GM23338 (cell line): ENCODE measurements at regions not wholly inside any gene's neighbourhood (a gene's known extent, or its start where the extent isn't known, plus 50 kb on each side); places are given as distances from the start of the nearest gene placed in this dataset.

Source experiments
- ATAC-seq: fragments of 200-7000 bp; cut with Tn5 transposase; 3 replicates; pipeline ENCODE4 v1.9.1; 2020
- DNase-seq: peaks from one replicate; pipeline ENCODE4 v3.0.0-alpha.2; 2015; ENCODE audit warnings: low spot score
- H2AFZ ChIP-seq: fragments of 200-600 bp; sonication (generic); 2 replicates; pipeline ENCODE4 v1.8.0; 2016; ENCODE audit warnings: antibody characterized with exemption, mild to moderate bottlenecking, moderate library complexity
- H3F3A ChIP-seq: fragments of 200-600 bp; sonication (generic); replicated peaks from 2 replicates; pipeline ENCODE4 v1.8.0; 2017; ENCODE audit warnings: antibody characterized with exemption, mixed run types, low read depth
- H3K27ac ChIP-seq: fragments of 200-600 bp; sonication (generic); 2 replicates; pipeline ENCODE4 v1.6.1; 2016; ENCODE audit warnings: low read depth
- H3K27me3 ChIP-seq: fragments of 200-600 bp; sonication (generic); 2 replicates; pipeline ENCODE4 v1.8.0; 2016; ENCODE audit warnings: mild to moderate bottlenecking, mixed run types, moderate library complexity; ENCODE audit not compliant: insufficient read depth
- H3K36me3 ChIP-seq: fragments of 200-600 bp; sonication (generic); 2 replicates; pipeline ENCODE4 v1.8.0; 2016; ENCODE audit warnings: mild to moderate bottlenecking; ENCODE audit not compliant: insufficient read depth
- H3K4me1 ChIP-seq: fragments of 200-600 bp; sonication (generic); 2 replicates; pipeline ENCODE4 v1.8.0; 2016; ENCODE audit warnings: mild to moderate bottlenecking, moderate library complexity; ENCODE audit not compliant: insufficient read depth
- H3K4me2 ChIP-seq: fragments of 200-600 bp; sonication (generic); 2 replicates; pipeline ENCODE4 v1.7.1; 2017; ENCODE audit warnings: mixed run types
- H3K4me3 ChIP-seq: fragments of 200-600 bp; sonication (generic); 2 replicates; pipeline ENCODE4 v1.6.1; 2016; ENCODE audit warnings: mixed run types
- H3K79me2 ChIP-seq: fragments of 200-600 bp; sonication (generic); replicated peaks from 2 replicates; pipeline ENCODE4 v1.8.0; 2017; ENCODE audit warnings: mild to moderate bottlenecking; ENCODE audit not compliant: insufficient read depth
- H3K9me2 ChIP-seq: fragments of 200-600 bp; sonication (generic); 2 replicates; pipeline ENCODE4 v1.8.0; 2017; ENCODE audit not compliant: insufficient read depth
- H4K20me1 ChIP-seq: fragments of 200-600 bp; sonication (generic); replicated peaks from 2 replicates; pipeline ENCODE4 v1.8.0; 2017; ENCODE audit warnings: mild to moderate bottlenecking; ENCODE audit not compliant: insufficient read depth
- H3K27ac Mint-ChIP-seq: 2 replicates; pipeline ENCODE4 v1.8.0; 2020; ENCODE audit warnings: inconsistent platforms, mild to moderate bottlenecking, moderate library complexity, mixed read lengths
- H3K27me3 Mint-ChIP-seq: 3 replicates; pipeline ENCODE4 v1.8.0; 2022; ENCODE audit warnings: low read depth, mild to moderate bottlenecking, moderate library complexity, mixed read lengths, inconsistent platforms; ENCODE audit not compliant: insufficient read depth, poor library complexity
- H3K36me3 Mint-ChIP-seq: 3 replicates; pipeline ENCODE4 v1.8.0; 2021; ENCODE audit warnings: low read depth, mild to moderate bottlenecking, inconsistent platforms, moderate library complexity, mixed read lengths
- H3K4me1 Mint-ChIP-seq: 3 replicates; pipeline ENCODE4 v1.8.0; 2020; ENCODE audit warnings: mild to moderate bottlenecking, inconsistent platforms, mixed read lengths
- H3K4me3 Mint-ChIP-seq: 3 replicates; pipeline ENCODE4 v1.8.0; 2021; ENCODE audit warnings: moderate library complexity, mild to moderate bottlenecking, inconsistent platforms, mixed read lengths
- H3K9me3 Mint-ChIP-seq: 3 replicates; pipeline ENCODE4 v1.8.0; 2020; ENCODE audit warnings: moderate library complexity, mild to moderate bottlenecking, inconsistent platforms, mixed read lengths
- CREB1 ChIP-seq: fragments of 250-450 bp; sonication (Bioruptor Pico); IDR thresholded peaks from 2 replicates; pipeline ENCODE4 v1.5.0; 2020; ENCODE audit warnings: low read depth, mild to moderate bottlenecking, moderate library complexity
- ETS1 ChIP-seq: IDR thresholded peaks from 2 replicates; pipeline ENCODE4 v1.6.1; 2016; ENCODE audit warnings: antibody characterized with exemption
- EZH2 ChIP-seq: fragments of 200-600 bp; sonication (generic); IDR thresholded peaks from one replicate; pipeline ENCODE4 v1.8.0; 2017; ENCODE audit warnings: antibody characterized with exemption, mild to moderate bottlenecking, low read depth; ENCODE audit not compliant: unreplicated experiment
- NANOG ChIP-seq: IDR thresholded peaks from 2 replicates; pipeline ENCODE4 v1.6.1; 2016; ENCODE audit warnings: antibody characterized with exemption, borderline replicate concordance
- POLR2AphosphoS5 ChIP-seq: IDR thresholded peaks from 2 replicates; pipeline ENCODE4 v1.6.1; 2016; ENCODE audit warnings: antibody characterized with exemption, low read depth
- REST ChIP-seq: IDR thresholded peaks from one replicate; pipeline ENCODE4 v1.6.1; 2018; ENCODE audit warnings: antibody characterized with exemption; ENCODE audit not compliant: unreplicated experiment
- STAT1 ChIP-seq: IDR thresholded peaks from one replicate; pipeline ENCODE4 v1.6.1; 2016; ENCODE audit warnings: antibody characterized with exemption; ENCODE audit not compliant: unreplicated experiment
- ZNF114 ChIP-seq: fragments of 250-450 bp; sonication (Bioruptor Pico); IDR thresholded peaks from 2 replicates; pipeline ENCODE4 v1.5.0; 2020; ENCODE audit warnings: mild to moderate bottlenecking, moderate library complexity
- ZNF331 ChIP-seq: fragments of 250-450 bp; sonication (Bioruptor Pico); IDR thresholded peaks from 2 replicates; pipeline ENCODE4 v1.5.0; 2020; ENCODE audit warnings: low read depth, mild to moderate bottlenecking, moderate library complexity
- TF ChIP-seq, protein P1 (sequence below), 2 experiments: fragments of 200-600 bp in 1 of 2; sonication (generic) in 1 of 2; conservative IDR thresholded peaks; 2 replicates each; pipeline versions ENCODE4 v1.5.1 to v1.6.1; 2016 to 2017; ENCODE audit warnings: antibody characterized with exemption in 2 of 2, low read depth in 2 of 2, mild to moderate bottlenecking in 2 of 2, moderate library complexity in 1 of 2

GRCh38 chr10:120400601-120401000 is 56.4 kb upstream of the PLPP4 start (continued):
- no peak for TF ChIP-seq REST
- TF ChIP-seq, protein P1, sequence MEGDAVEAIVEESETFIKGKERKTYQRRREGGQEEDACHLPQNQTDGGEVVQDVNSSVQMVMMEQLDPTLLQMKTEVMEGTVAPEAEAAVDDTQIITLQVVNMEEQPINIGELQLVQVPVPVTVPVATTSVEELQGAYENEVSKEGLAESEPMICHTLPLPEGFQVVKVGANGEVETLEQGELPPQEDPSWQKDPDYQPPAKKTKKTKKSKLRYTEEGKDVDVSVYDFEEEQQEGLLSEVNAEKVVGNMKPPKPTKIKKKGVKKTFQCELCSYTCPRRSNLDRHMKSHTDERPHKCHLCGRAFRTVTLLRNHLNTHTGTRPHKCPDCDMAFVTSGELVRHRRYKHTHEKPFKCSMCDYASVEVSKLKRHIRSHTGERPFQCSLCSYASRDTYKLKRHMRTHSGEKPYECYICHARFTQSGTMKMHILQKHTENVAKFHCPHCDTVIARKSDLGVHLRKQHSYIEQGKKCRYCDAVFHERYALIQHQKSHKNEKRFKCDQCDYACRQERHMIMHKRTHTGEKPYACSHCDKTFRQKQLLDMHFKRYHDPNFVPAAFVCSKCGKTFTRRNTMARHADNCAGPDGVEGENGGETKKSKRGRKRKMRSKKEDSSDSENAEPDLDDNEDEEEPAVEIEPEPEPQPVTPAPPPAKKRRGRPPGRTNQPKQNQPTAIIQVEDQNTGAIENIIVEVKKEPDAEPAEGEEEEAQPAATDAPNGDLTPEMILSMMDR (conservative IDR thresholded peaks at IDR 0.05; ENCODE audit: low read depth in 2 of 2): no peak
- no peak for TF ChIP-seq EZH2
- TF ChIP-seq STAT1: no peak
- TF ChIP-seq ZNF331 (CRISPR knock-in tag): no peak
- no peak for TF ChIP-seq CREB1 (CRISPR knock-in tag)
- TF ChIP-seq ETS1: no peak

- TF ChIP-seq CREB1 (CRISPR knock-in tag) (no peak), POLR2AphosphoS5 (no peak), ETS1 (no peak), NANOG (no peak), ZNF331 (CRISPR knock-in tag) (no peak), ZNF114 (CRISPR knock-in tag) (no peak)
- TF ChIP-seq, protein P1 (conservative IDR thresholded peaks at IDR 0.05; ENCODE audit: low read depth in 2 of 2): no peak
- no peak overlapping the region for H2AFZ ChIP-seq
- Mint-ChIP-seq H3K27me3 (no peaks in the 10 kb centered on the region), H3K9me3 (peaks cover 5% of the 10 kb centered on the region; the same call in 2 of the 3 replicates), H3K27ac (no peak overlapping the region), H3K4me3 (no peak overlapping the region), H3K4me1 (peaks cover 17% of the 10 kb centered on the region), H3K36me3 (no peaks in the 10 kb centered on the region)
- H3K36me3 ChIP-seq: no peaks in the 10 kb centered on the region
- H3F3A ChIP-seq: no peaks in the 10 kb centered on the region
- no peak overlapping the region for H3K4me2 ChIP-seq
- no peak overlapping the region for H3K27ac ChIP-seq
- DNase-seq (no peak), ATAC-seq (no peak)
- H3K4me3 ChIP-seq: no peak overlapping the region
- 0 out of 2 replicates have a peak, but pooled peaks cover 4% of the 10 kb centered on the region for H3K9me2 ChIP-seq
- H3K79me2 ChIP-seq: no peaks in the 10 kb centered on the region
- no peaks in the 10 kb centered on the region; the same call in 1 of the 2 replicates for H3K4me1 ChIP-seq
- H4K20me1 ChIP-seq: no peaks in the 10 kb centered on the region
- no peaks in the 10 kb centered on the region for H3K27me3 ChIP-seq
These were observed 54.8 kb upstream of the PLPP4 start for GRCh38 chr10:120402147-120402766.
